ENCODE measurements at regions not wholly inside any gene's neighbourhood (a gene's known extent, or its start where the extent isn't known, plus 50 kb on each side); places are given as distances from the start of the nearest gene placed in this dataset.

DNA sequence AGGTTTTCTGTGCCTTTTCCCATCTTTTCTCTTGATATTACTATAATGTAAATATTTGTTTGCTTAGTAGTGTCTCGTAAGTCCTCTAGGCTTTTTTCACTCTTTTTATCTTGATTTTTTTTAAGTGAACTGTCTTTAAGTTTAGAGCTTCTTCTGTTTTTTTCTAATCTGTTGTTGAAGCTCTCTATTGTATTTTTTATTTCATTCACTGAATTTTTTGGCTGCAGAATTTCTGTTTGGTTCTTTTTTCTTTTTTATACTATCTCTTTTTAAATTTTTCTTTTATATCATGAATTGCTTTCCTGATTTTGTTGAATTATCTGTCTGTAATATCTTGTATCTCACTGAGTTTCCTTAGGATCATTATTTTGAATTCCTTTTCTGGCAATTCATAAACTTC lies 331.8 kb upstream of the RBMS1 start:
- TF ChIP-seq, protein P1, sequence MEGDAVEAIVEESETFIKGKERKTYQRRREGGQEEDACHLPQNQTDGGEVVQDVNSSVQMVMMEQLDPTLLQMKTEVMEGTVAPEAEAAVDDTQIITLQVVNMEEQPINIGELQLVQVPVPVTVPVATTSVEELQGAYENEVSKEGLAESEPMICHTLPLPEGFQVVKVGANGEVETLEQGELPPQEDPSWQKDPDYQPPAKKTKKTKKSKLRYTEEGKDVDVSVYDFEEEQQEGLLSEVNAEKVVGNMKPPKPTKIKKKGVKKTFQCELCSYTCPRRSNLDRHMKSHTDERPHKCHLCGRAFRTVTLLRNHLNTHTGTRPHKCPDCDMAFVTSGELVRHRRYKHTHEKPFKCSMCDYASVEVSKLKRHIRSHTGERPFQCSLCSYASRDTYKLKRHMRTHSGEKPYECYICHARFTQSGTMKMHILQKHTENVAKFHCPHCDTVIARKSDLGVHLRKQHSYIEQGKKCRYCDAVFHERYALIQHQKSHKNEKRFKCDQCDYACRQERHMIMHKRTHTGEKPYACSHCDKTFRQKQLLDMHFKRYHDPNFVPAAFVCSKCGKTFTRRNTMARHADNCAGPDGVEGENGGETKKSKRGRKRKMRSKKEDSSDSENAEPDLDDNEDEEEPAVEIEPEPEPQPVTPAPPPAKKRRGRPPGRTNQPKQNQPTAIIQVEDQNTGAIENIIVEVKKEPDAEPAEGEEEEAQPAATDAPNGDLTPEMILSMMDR (IDR thresholded peaks at IDR 0.05; ENCODE audit: insufficient read depth, low read depth, low read length) = no peak
- no peak for TF ChIP-seq EZH2 (IDR thresholded peaks at IDR 0.05; ENCODE audit: insufficient read depth, low read length)

Data from astrocyte (in vitro differentiated cells and primary cell).